Transverse colon (tissue), 4 donors: ENCODE measurements at regions not wholly inside any gene's neighbourhood (a gene's known extent, or its start where the extent isn't known, plus 50 kb on each side); places are given as distances from the start of the nearest gene placed in this dataset.
"Not testable (repeated sequence)": the region's sequence is repeated elsewhere in the genome, so short reads cannot be mapped to it uniquely, and the experiment has no call there.

Experiments
- DNase-seq: peaks from one replicate; pipeline ENCODE4 v3.0.0-alpha.2; 2019
- H3K27ac ChIP-seq, 4 donors: fragments of 200-600 bp; sonication (generic); 2 replicates each; pipeline ENCODE4 v1.5.1; 2016 to 2018; ENCODE audit warnings: inconsistent platforms in 4 of 4
- H3K27me3 ChIP-seq: fragments of 200-600 bp; sonication (generic); 2 replicates; pipeline ENCODE4 v1.5.1; 2017; ENCODE audit warnings: inconsistent platforms
- H3K36me3 ChIP-seq, 4 donors: fragments of 200-600 bp; sonication (generic); 2 replicates each; pipeline ENCODE4 v1.5.1; 2017 to 2019; ENCODE audit warnings: inconsistent platforms in 4 of 4
- H3K4me1 ChIP-seq, 4 donors: fragments of 200-600 bp; sonication (generic); 2 replicates each; pipeline ENCODE4 v1.5.1; 2017 to 2020; ENCODE audit warnings: inconsistent platforms in 4 of 4
- H3K4me3 ChIP-seq, 4 donors: fragments of 200-600 bp; sonication (generic); 1 replicate in 1 of 4; 2 replicates in 3 of 4; pipeline versions ENCODE4 v1.5.1 to v1.6.1; 2017 to 2019; ENCODE audit warnings: inconsistent platforms in 4 of 4
- H3K9me3 ChIP-seq, 2 donors: fragments of 200-600 bp; sonication (generic); 2 replicates each; pipeline ENCODE4 v1.5.1; 2017 to 2019; ENCODE audit warnings: inconsistent platforms in 2 of 2
- EP300 ChIP-seq: sonication (generic); formaldehyde crosslinking; IDR thresholded peaks from one replicate; pipeline ENCODE4 v1.6.1; 2017; ENCODE audit warnings: antibody characterized with exemption, low read depth
- POLR2A ChIP-seq: fragments of 450-650 bp; IDR thresholded peaks from one replicate; pipeline ENCODE4 v1.6.1; 2016; ENCODE audit warnings: antibody characterized with exemption, mild to moderate bottlenecking, moderate library complexity
- POLR2AphosphoS5 ChIP-seq, 3 donors: sonication (generic); formaldehyde crosslinking; IDR thresholded peaks; one replicate each; pipeline ENCODE4 v1.6.1; 2016; ENCODE audit warnings: antibody characterized with exemption in 3 of 3
- WGBS, 2 donors: methylation state at CpG; one replicate each; pipeline ENCODE4 v1.1.5; 2018; ENCODE audit warnings: low coverage in 1 of 2; 5-methylcytosine and 5-hydroxymethylcytosine counted together
- in situ Hi-C, 4 donors: fragments of 200-750 bp; cut with MboI; loops; one replicate each; pipeline versions ENCODE4 v1.15.0 to v1.15.1; 2017; ENCODE audit warnings: low sequenced_read_pairs in 3 of 4, low pct_ligation_motif_present in 1 of 4, low pct_unique_long_range_greater_than_20kb in 1 of 4
- intact Hi-C: fragments of 100-400 bp; cut with DNase I; formaldehyde crosslinking; loops from one replicate; pipeline ENCODE4 v1.15.1; 2023; ENCODE audit warnings: low total_unique reads
- TF ChIP-seq, protein P1 (sequence below), 5 experiments: fragments of 200-600 bp in 3 of 5; fragments of 450-650 bp in 2 of 5; sonication (generic) in 3 of 5; IDR thresholded peaks; 1 replicate in 2 of 5; 2 replicates in 3 of 5; pipeline ENCODE4 v1.5.1; 2016 to 2017; ENCODE audit warnings: antibody characterized with exemption in 5 of 5, inconsistent platforms in 3 of 5, mild to moderate bottlenecking in 2 of 5, moderate library complexity in 1 of 5

DNA sequence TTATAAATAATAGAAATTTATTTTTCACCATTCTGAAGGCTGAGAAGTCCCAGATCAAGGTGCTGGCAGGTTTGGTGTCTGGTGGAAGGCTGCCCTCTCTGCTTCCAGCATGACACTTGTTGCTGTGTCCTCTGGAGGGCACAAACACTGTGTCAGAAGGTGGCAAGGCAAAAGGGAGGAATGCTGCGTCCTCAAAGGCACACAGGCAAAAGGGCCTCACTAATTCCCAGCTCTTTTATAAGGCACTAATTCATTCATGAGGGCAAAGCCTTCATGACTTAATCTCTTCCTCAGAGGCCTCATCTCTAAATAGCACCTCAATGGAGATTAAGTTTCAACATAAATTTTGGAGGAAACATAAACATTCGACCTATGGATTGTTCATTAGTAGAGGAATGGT is 209.5 kb upstream of the SMLR1 start:
- Histone ChIP-seq H3K9me3 (no peaks in the 10 kb centered on the region), H3K4me3 (no peak overlapping the region), H3K27me3 (no peaks in the 10 kb centered on the region), H3K36me3 (no peaks in the 10 kb centered on the region), H3K27ac (no peak overlapping the region), H3K4me1 (no peaks in the 10 kb centered on the region)
- TF ChIP-seq POLR2AphosphoS5 (IDR thresholded peaks at IDR 0.05) (no peak), POLR2A (no peak), EP300 (no peak)
- TF ChIP-seq, protein P1, sequence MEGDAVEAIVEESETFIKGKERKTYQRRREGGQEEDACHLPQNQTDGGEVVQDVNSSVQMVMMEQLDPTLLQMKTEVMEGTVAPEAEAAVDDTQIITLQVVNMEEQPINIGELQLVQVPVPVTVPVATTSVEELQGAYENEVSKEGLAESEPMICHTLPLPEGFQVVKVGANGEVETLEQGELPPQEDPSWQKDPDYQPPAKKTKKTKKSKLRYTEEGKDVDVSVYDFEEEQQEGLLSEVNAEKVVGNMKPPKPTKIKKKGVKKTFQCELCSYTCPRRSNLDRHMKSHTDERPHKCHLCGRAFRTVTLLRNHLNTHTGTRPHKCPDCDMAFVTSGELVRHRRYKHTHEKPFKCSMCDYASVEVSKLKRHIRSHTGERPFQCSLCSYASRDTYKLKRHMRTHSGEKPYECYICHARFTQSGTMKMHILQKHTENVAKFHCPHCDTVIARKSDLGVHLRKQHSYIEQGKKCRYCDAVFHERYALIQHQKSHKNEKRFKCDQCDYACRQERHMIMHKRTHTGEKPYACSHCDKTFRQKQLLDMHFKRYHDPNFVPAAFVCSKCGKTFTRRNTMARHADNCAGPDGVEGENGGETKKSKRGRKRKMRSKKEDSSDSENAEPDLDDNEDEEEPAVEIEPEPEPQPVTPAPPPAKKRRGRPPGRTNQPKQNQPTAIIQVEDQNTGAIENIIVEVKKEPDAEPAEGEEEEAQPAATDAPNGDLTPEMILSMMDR (IDR thresholded peaks at IDR 0.05) = no peak
- DNase-seq = no peak
- intact Hi-C loops (no loop called here), in situ Hi-C loops (no loop called here)
- 58 to 75% methylated on average over 2 of the region's 2 CpGs for WGBS, 2 donors

DNA sequence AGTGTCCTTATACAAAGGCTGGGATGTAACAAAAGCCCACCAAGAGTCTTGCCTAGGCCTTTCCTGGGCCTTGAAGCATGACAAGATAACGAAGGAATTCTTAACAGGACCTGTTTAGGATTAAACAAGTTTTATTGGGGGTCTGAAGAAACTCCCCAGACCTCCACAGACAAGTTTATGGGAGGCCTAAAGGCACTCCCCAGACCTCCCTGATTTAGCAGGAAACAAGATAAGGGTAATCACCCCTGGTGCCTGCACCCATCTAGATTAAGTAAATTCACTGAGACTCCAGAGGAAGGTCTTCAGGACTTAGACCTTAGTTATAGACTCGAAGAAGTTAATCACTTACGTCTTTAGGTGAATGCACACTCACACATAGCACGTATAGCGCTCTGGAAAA is 208.4 kb upstream of the SMLR1 start:
- H3K27me3 ChIP-seq, H3K9me3 ChIP-seq, H3K36me3 ChIP-seq, H3K4me3 ChIP-seq, intact Hi-C loops, H3K27ac ChIP-seq, in situ Hi-C loops, H3K4me1 ChIP-seq, DNase-seq: not testable (repeated sequence)
- WGBS, 2 donors = 81 to 82% methylated on average over 5 of the region's 5 CpGs

DNA sequence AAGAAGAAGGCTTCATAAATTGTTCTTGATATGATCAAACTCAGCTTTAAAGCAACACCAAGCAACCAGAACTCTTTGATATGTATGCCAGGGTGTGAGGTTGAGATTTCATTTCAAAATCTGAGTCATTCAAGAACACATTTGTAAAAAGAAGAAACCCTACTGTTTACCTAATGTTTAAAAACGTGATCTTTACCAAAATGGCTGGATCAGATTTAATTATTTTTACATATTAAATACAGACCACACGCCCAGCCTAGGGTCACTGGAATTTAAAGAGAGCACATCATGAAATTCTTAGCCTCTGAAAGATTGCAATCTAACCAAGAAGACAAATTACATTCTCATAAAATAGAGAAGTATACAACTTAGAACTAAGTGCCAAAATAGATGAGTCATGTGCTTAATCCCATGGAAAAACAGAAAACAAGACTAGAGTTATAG is 206.8 kb upstream of the SMLR1 start:
- intact Hi-C loops = no loop called here
- DNase-seq = no peak

DNA sequence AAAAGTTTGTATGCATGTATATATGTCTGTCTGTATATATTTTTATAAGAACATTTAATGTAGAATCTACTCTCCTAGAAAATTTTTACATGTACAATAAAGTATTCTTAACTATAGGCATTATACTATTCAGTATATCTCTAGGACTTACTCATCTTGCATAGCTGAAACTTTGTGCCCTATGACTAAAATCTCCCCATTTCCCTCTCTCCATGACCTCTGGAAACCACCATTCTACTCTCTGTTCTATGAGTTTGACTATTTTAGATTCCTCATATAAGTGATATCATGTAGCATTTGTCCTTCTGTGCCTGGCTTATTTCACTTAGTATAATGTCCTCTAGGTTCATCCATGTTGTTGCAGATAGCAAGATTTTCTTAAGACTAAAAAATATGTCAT is 205.1 kb upstream of the SMLR1 start:
- Histone ChIP-seq H3K27me3 (no peaks in the 10 kb centered on the region), H3K27ac (no peak overlapping the region), H3K4me3 (no peak overlapping the region), H3K36me3 (no peaks in the 10 kb centered on the region), H3K4me1 (no peaks in the 10 kb centered on the region), H3K9me3 (no peaks in the 10 kb centered on the region)
- intact Hi-C loops (no loop called here), in situ Hi-C loops (no loop called here)
- no peak for DNase-seq
- TF ChIP-seq EP300 (no peak), POLR2A (no peak), POLR2AphosphoS5 (IDR thresholded peaks at IDR 0.05) (no peak)
- TF ChIP-seq, protein P1 (IDR thresholded peaks at IDR 0.05) = no peak

More for the DNA sequence above, 206.8 kb upstream of the SMLR1 start:
- H3K9me3 ChIP-seq = no peaks in the 10 kb centered on the region
- H3K27me3 ChIP-seq = no peaks in the 10 kb centered on the region
- H3K4me1 ChIP-seq = no peaks in the 10 kb centered on the region
- TF ChIP-seq POLR2AphosphoS5 (IDR thresholded peaks at IDR 0.05) (no peak), EP300 (no peak), POLR2A (no peak)
- TF ChIP-seq, protein P1 (IDR thresholded peaks at IDR 0.05) = no peak
- WGBS, 2 donors = 36 to 56% methylated on average over 2 of the region's 2 CpGs
- H3K36me3 ChIP-seq = no peaks in the 10 kb centered on the region
- H3K27ac ChIP-seq = no peak overlapping the region
- in situ Hi-C loops = no loop called here
- H3K4me3 ChIP-seq = no peak overlapping the region

DNA sequence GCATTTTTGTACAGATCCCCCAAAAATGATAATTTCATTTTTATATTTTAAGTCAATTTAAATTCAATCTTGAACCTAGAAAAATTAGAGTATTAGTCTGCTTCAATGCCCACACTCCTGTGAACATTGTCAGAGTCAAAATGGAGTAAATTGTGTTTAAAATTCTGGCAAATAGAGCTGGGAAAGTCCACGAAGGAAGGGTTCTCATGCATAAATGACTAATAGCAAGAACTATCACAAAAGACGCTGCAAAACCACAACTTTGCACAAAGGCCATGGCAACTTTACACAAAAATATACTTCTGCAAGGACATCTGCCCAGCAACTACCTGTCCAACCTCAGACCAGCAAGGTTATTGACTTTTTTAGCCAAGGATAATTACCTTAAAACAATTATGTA is 203.2 kb upstream of the SMLR1 start:
- H3K9me3 ChIP-seq = no peaks in the 10 kb centered on the region
- in situ Hi-C loops = no loop called here
- no peak for DNase-seq
- H3K4me3 ChIP-seq = no peak overlapping the region
- no peak overlapping the region for H3K27ac ChIP-seq
- no peaks in the 10 kb centered on the region for H3K36me3 ChIP-seq
- TF ChIP-seq POLR2AphosphoS5 (IDR thresholded peaks at IDR 0.05) (no peak), POLR2A (no peak), EP300 (no peak)
- TF ChIP-seq, protein P1 (IDR thresholded peaks at IDR 0.05) = no peak
- 61 to 72% methylated on average over 2 of the region's 2 CpGs for WGBS, 2 donors
- intact Hi-C loops = no loop called here
- H3K4me1 ChIP-seq = no peaks in the 10 kb centered on the region
- H3K27me3 ChIP-seq = no peaks in the 10 kb centered on the region
